GM12891 (cell line): ENCODE measurements at regions not wholly inside any gene's neighbourhood (a gene's known extent, or its start where the extent isn't known, plus 50 kb on each side); places are given as distances from the start of the nearest gene placed in this dataset.

Source experiments
- DNase-seq: peaks from one replicate; pipeline ENCODE4 v3.0.0; 2011; ENCODE audit warnings: low spot score; ENCODE audit not compliant: insufficient read length
- FAIRE-seq: peaks from 2 replicates; lab custom pipeline; 2011; peaks lifted over from hg19 to GRCh38; lab: Jason Lieb, UNC
- PAX5 ChIP-seq: IDR thresholded peaks from 2 replicates; pipeline ENCODE4 v1.6.1; 2011; ENCODE audit warnings: low read length, moderate library complexity, mild to moderate bottlenecking; ENCODE audit not compliant: insufficient read depth, severe bottlenecking
- POLR2A ChIP-seq: IDR thresholded peaks from 2 replicates; pipeline ENCODE4 v1.6.1; 2011; ENCODE audit warnings: low read depth, low read length, control low read depth
- POLR2AphosphoS5 ChIP-seq: IDR thresholded peaks from 2 replicates; pipeline ENCODE4 v1.6.1; 2011; ENCODE audit warnings: low read depth, low read length, control low read depth
- POU2F2 ChIP-seq: IDR thresholded peaks from 2 replicates; pipeline ENCODE4 v1.6.1; 2011; ENCODE audit warnings: low read depth, mild to moderate bottlenecking, control low read depth, low read length, moderate library complexity
- SPI1 ChIP-seq: IDR thresholded peaks from 2 replicates; pipeline ENCODE4 v1.6.1; 2011; ENCODE audit warnings: low read depth, low read length, control low read depth
- TAF1 ChIP-seq: IDR thresholded peaks from 2 replicates; pipeline ENCODE4 v1.6.1; 2011; ENCODE audit warnings: low read depth, low read length, control low read depth

GRCh38 chr6:166078294-166078693 lies 89.4 kb downstream of the TBXT start:
- DNase-seq (no peak), FAIRE-seq (no peak)
- no peak for TF ChIP-seq PAX5
- no peak for TF ChIP-seq TAF1
- no peak for TF ChIP-seq POLR2A
- TF ChIP-seq POU2F2, result no peak
- TF ChIP-seq POLR2AphosphoS5, result no peak
- TF ChIP-seq SPI1, result no peak

- TF ChIP-seq POLR2A (no peak), PAX5 (no peak), POU2F2 (no peak), POLR2AphosphoS5 (no peak), TAF1 (no peak), SPI1 (no peak)
- no peak for DNase-seq
- no peak for FAIRE-seq
These were observed 91.0 kb downstream of the TBXT start for GRCh38 chr6:166076625-166077024.

GRCh38 chr6:166075925-166076324 lies 91.7 kb downstream of the TBXT start:
- no peak for FAIRE-seq
- no peak for DNase-seq
- TF ChIP-seq POLR2AphosphoS5 (no peak), PAX5 (no peak), TAF1 (no peak), POLR2A (no peak), SPI1 (no peak), POU2F2 (no peak)

- FAIRE-seq (no peak), DNase-seq (no peak)
- TF ChIP-seq POU2F2, result no peak
- TF ChIP-seq PAX5, result no peak
- no peak for TF ChIP-seq SPI1
- TF ChIP-seq POLR2A, result no peak
- TF ChIP-seq TAF1, result no peak
- no peak for TF ChIP-seq POLR2AphosphoS5
These were observed 92.5 kb downstream of the TBXT start for GRCh38 chr6:166075186-166075585.

- DNase-seq (no peak), FAIRE-seq (no peak)
- TF ChIP-seq TAF1 (no peak), POU2F2 (no peak), PAX5 (no peak), POLR2AphosphoS5 (no peak), SPI1 (no peak), POLR2A (no peak)
These were observed 94.6 kb downstream of the TBXT start for GRCh38 chr6:166073082-166073481.

- DNase-seq, result no peak
- FAIRE-seq, result no peak
- TF ChIP-seq POLR2AphosphoS5, result no peak
- no peak for TF ChIP-seq POLR2A
- no peak for TF ChIP-seq SPI1
- TF ChIP-seq PAX5, result no peak
- no peak for TF ChIP-seq POU2F2
- no peak for TF ChIP-seq TAF1
These were observed 98.9 kb downstream of the TBXT start for GRCh38 chr6:166068768-166069167.

- FAIRE-seq (no peak), DNase-seq (no peak)
These were observed 109.4 kb downstream of the TBXT start for GRCh38 chr6:166058064-166058739.

GRCh38 chr6:166057431-166057830 lies 110.2 kb downstream of the TBXT start:
- DNase-seq (no peak), FAIRE-seq (no peak)
- TF ChIP-seq POU2F2, result no peak
- TF ChIP-seq SPI1, result no peak
- no peak for TF ChIP-seq TAF1
- no peak for TF ChIP-seq POLR2A
- no peak for TF ChIP-seq PAX5
- no peak for TF ChIP-seq POLR2AphosphoS5

More at GRCh38 chr6:166058064-166058739, 109.4 kb downstream of the TBXT start:
- TF ChIP-seq PAX5 (no peak), SPI1 (no peak), POLR2A (no peak), POU2F2 (no peak), TAF1 (no peak), POLR2AphosphoS5 (no peak)

GRCh38 chr6:166056637-166057036 lies 111.0 kb downstream of the TBXT start:
- DNase-seq, result no peak
- TF ChIP-seq PAX5, result no peak
- no peak for TF ChIP-seq TAF1
- TF ChIP-seq SPI1, result no peak
- TF ChIP-seq POLR2A, result no peak
- TF ChIP-seq POU2F2, result no peak
- FAIRE-seq, result no peak

- no peak for TF ChIP-seq POLR2A
- TF ChIP-seq POU2F2, result no peak
- TF ChIP-seq TAF1, result no peak
- TF ChIP-seq POLR2AphosphoS5, result no peak
- no peak for TF ChIP-seq PAX5
- TF ChIP-seq SPI1, result no peak
- no peak for FAIRE-seq
- no peak for DNase-seq
These were observed 111.8 kb downstream of the TBXT start for GRCh38 chr6:166055801-166056200.
